Vagina (tissue), 2 donors: ENCODE measurements at regions not wholly inside any gene's neighbourhood (a gene's known extent, or its start where the extent isn't known, plus 50 kb on each side); places are given as distances from the start of the nearest gene placed in this dataset.

ENCODE experiments used
- DNase-seq, 2 donors: peaks; one replicate each; pipeline ENCODE4 v3.0.0-alpha.2; 2017; ENCODE audit errors: extremely low spot score in 2 of 2
- H3K27ac ChIP-seq: fragments of 200-600 bp; sonication (generic); one replicate; pipeline ENCODE4 v1.5.1; 2019
- H3K27me3 ChIP-seq: fragments of 200-600 bp; sonication (generic); one replicate; pipeline ENCODE4 v1.5.1; 2019
- H3K36me3 ChIP-seq, 2 donors: fragments of 200-600 bp; sonication (generic); one replicate each; pipeline ENCODE4 v1.5.1; 2017 to 2019
- H3K4me1 ChIP-seq: fragments of 200-600 bp; sonication (generic); one replicate; pipeline ENCODE4 v1.5.1; 2019
- H3K4me3 ChIP-seq, 2 donors: fragments of 200-600 bp; sonication (generic); 1 replicate in 1 of 2; 2 replicates in 1 of 2; pipeline ENCODE4 v1.5.1; 2016 to 2019
- H3K9me3 ChIP-seq: fragments of 200-600 bp; sonication (generic); one replicate; pipeline ENCODE4 v1.5.1; 2019
- POLR2A ChIP-seq, 2 donors: fragments of 450-650 bp; IDR thresholded peaks; one replicate each; pipeline ENCODE4 v1.6.1; 2017; ENCODE audit warnings: antibody characterized with exemption in 2 of 2, mild to moderate bottlenecking in 2 of 2, moderate library complexity in 2 of 2
- POLR2AphosphoS5 ChIP-seq, 2 donors: sonication (generic); formaldehyde crosslinking; IDR thresholded peaks; one replicate each; pipeline ENCODE4 v1.9.0; 2017; ENCODE audit warnings: antibody characterized with exemption in 2 of 2, mild to moderate bottlenecking in 2 of 2, low read depth in 1 of 2; ENCODE audit not compliant: insufficient read depth in 1 of 2
- intact Hi-C: fragments of 100-400 bp; cut with DNase I; formaldehyde crosslinking; loops from one replicate; pipeline ENCODE4 v1.15.1; 2023
- TF ChIP-seq, protein P1 (sequence below), 3 experiments: fragments of 450-650 bp in 2 of 3; fragments of 200-600 bp in 1 of 3; sonication (generic) in 1 of 3; IDR thresholded peaks; one replicate each; pipeline ENCODE4 v1.5.1; 2017 to 2019; ENCODE audit warnings: antibody characterized with exemption in 3 of 3, mild to moderate bottlenecking in 2 of 3, moderate library complexity in 2 of 3

DNA sequence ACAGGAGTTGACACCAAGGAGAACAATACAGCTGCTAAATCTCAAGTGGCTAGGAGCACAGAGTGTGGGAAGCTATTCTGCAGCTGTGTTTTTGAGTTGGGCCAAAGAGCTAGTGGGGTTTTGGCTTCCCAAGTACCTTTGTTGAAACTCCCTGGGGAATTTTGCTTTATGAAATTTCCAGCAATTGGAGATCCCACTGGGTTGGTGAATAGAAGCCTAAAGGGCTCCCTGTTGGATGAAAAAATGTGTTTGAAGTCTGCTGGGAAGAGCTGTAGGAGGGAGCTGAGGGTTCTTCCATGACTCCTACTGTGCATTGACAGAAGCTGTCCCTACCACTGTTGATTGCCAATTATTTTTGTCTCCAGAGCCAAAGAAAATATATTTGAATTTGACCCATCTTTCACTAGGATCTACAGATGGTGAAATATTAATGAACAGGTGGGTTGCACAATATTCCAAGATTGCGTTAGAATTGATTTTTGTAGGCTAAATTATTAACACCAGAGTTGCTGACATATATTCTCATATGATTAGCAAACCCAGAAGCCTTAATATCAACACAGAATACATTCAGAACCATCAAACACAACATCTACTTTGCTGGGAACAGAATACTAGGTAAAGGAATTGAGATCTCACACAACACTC is 95.4 kb upstream of the CYP1B1 start:
- peaks cover 22% of the 10 kb centered on the region for H3K4me1 ChIP-seq

DNA sequence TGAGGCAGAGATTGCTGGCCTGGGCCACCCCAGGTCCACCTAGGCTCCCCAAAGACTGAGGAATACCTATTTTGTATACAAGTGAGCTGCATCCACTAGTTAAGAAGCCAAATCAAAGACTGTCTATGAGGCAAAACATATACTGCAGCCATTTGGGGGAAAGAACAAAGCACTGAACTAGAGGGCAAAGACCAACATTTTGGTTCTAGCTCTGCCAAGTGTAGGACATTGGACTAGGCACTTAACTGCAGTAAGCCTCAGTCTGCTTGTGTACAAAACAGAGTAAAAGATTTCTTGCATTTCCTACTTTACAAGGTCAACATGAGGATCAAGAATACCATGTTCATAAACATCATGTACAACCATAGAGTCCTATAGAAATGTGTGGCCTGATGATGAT is 94.8 kb upstream of the CYP1B1 start:
- DNase-seq, result no peak
- no peak overlapping the region for H3K4me3 ChIP-seq
- H3K36me3 ChIP-seq, result no peaks in the 10 kb centered on the region
- no peaks in the 10 kb centered on the region for H3K27me3 ChIP-seq
- intact Hi-C loops, result no loop called here
- H3K9me3 ChIP-seq, result no peaks in the 10 kb centered on the region
- TF ChIP-seq, protein P1, sequence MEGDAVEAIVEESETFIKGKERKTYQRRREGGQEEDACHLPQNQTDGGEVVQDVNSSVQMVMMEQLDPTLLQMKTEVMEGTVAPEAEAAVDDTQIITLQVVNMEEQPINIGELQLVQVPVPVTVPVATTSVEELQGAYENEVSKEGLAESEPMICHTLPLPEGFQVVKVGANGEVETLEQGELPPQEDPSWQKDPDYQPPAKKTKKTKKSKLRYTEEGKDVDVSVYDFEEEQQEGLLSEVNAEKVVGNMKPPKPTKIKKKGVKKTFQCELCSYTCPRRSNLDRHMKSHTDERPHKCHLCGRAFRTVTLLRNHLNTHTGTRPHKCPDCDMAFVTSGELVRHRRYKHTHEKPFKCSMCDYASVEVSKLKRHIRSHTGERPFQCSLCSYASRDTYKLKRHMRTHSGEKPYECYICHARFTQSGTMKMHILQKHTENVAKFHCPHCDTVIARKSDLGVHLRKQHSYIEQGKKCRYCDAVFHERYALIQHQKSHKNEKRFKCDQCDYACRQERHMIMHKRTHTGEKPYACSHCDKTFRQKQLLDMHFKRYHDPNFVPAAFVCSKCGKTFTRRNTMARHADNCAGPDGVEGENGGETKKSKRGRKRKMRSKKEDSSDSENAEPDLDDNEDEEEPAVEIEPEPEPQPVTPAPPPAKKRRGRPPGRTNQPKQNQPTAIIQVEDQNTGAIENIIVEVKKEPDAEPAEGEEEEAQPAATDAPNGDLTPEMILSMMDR (IDR thresholded peaks at IDR 0.05), result no peak
- no peak for TF ChIP-seq POLR2AphosphoS5 (IDR thresholded peaks at IDR 0.05; ENCODE audit: insufficient read depth in 1 of 2, low read depth in 1 of 2)
- TF ChIP-seq POLR2A (IDR thresholded peaks at IDR 0.05), result no peak
- H3K27ac ChIP-seq, result no peak overlapping the region
- H3K4me1 ChIP-seq, result peaks cover 17% of the 10 kb centered on the region

More for the DNA sequence above, 95.4 kb upstream of the CYP1B1 start:
- Histone ChIP-seq H3K4me3 (no peak overlapping the region), H3K36me3 (no peaks in the 10 kb centered on the region), H3K27me3 (no peaks in the 10 kb centered on the region), H3K9me3 (no peaks in the 10 kb centered on the region), H3K27ac (no peak overlapping the region)
- TF ChIP-seq POLR2AphosphoS5 (IDR thresholded peaks at IDR 0.05; ENCODE audit: insufficient read depth in 1 of 2, low read depth in 1 of 2) (no peak), POLR2A (IDR thresholded peaks at IDR 0.05) (no peak)
- TF ChIP-seq, protein P1 (IDR thresholded peaks at IDR 0.05), result no peak
- intact Hi-C loops, result no loop called here
- DNase-seq, result no peak

DNA sequence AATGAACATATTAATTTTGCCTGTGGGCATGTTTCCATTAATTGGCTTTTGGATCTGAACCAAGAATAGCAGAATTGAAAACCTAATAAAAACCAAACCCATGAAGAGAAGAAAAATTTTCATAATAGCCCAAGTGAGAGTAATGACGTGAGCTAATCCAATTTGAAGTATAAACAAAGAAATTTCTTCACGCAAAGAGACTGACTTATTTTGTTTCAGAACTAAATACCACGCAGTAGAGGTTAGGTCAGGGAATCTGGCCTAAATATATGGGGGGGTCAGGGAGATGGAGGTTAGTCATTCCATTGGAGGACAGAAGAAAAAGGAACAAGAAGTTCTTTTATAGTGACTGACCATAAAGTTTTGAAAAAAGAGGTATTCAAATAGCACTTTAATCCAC is 94.1 kb upstream of the CYP1B1 start:
- intact Hi-C loops, result no loop called here

DNA sequence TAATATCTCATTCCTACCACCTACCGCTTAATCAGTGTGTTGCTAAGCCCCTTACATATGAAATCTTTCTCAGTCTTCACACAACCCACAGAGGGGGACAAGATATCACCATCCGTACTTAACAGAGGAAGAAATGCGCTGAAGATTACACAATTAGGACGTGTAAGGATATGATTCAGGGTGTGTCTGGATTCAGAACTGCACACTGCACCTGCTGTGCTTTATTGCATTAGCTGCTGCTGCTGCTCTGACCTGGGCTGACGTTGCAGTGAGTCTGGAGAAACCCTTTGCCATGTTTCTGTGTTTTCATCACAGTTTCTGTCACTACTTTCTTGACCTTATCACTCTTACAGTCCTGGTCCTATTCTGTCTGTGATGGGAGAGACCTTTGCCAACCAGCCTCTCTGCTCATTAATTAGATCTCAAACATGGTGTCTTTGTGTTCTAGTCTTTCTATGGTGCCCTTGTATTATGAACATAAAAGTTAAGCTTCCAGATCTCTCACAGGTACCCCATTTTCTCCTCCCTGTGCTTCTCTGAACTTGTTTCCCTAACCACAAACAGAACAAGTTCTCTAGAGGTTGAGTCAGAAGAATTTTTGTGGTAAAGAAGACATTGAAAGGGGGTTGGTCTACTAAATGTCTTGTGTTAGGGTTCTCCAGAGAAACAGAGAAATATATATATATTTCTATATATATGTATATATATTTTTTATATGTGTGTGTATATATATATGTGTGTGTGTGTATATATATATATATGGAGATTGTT is 92.9 kb upstream of the CYP1B1 start:
- Histone ChIP-seq H3K27me3 (no peaks in the 10 kb centered on the region), H3K9me3 (no peaks in the 10 kb centered on the region), H3K4me1 (peaks cover 17% of the 10 kb centered on the region), H3K36me3 (no peaks in the 10 kb centered on the region), H3K27ac (peak overlapping the region; percentile 11), H3K4me3 (no peak overlapping the region)
- TF ChIP-seq POLR2A (IDR thresholded peaks at IDR 0.05) (no peak), POLR2AphosphoS5 (IDR thresholded peaks at IDR 0.05; ENCODE audit: insufficient read depth in 1 of 2, low read depth in 1 of 2) (no peak)
- TF ChIP-seq, protein P1 (IDR thresholded peaks at IDR 0.05), result no peak
- DNase-seq, result no peak
- intact Hi-C loops, result loop anchor here (10.0 kb wide), 1 partner anchor 54 kb away; no protein-coding TSS in a partner anchor

More for the DNA sequence above, 94.1 kb upstream of the CYP1B1 start:
- Histone ChIP-seq H3K27ac (no peak overlapping the region), H3K27me3 (no peaks in the 10 kb centered on the region), H3K36me3 (no peaks in the 10 kb centered on the region), H3K4me3 (no peak overlapping the region), H3K9me3 (no peaks in the 10 kb centered on the region), H3K4me1 (peaks cover 17% of the 10 kb centered on the region)
- TF ChIP-seq, protein P1 (IDR thresholded peaks at IDR 0.05), result no peak
- no peak for TF ChIP-seq POLR2AphosphoS5 (IDR thresholded peaks at IDR 0.05; ENCODE audit: insufficient read depth in 1 of 2, low read depth in 1 of 2)
- TF ChIP-seq POLR2A (IDR thresholded peaks at IDR 0.05), result no peak
- DNase-seq, result no peak

DNA sequence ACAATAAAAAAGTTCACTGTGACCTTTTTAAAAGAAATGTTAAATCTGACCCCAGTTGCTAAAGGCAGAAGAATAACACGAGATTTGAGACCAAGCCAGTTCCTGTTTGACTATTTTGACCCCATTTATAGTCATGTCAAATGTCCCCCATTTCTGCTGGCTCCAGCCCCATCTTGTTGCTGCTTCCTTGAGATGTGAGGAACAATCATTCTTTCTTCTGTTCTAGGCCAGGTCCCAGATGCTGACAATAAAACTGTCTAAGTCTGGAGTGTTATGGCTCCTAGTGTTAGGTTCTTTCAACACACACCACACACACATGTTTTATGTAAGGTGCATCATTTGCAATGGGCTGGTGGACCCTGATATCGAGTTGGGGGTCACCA is 92.0 kb upstream of the CYP1B1 start:
- H3K9me3 ChIP-seq, result no peaks in the 10 kb centered on the region
- peak overlapping the region; percentile 30 for H3K27ac ChIP-seq
- intact Hi-C loops, result loop anchor here (1.0 to 10.0 kb wide), 2 partner anchors 53 to 92 kb away; partner anchors contain the start of gene CYP1B1
- H3K4me1 ChIP-seq, result peaks cover 17% of the 10 kb centered on the region
- DNase-seq, result peak in 1 of 2 donors; percentile 90
- TF ChIP-seq POLR2AphosphoS5 (IDR thresholded peaks at IDR 0.05; ENCODE audit: insufficient read depth in 1 of 2, low read depth in 1 of 2), result peak; percentile 39 to 53
- TF ChIP-seq POLR2A (IDR thresholded peaks at IDR 0.05), result no peak
- TF ChIP-seq, protein P1 (IDR thresholded peaks at IDR 0.05), result no peak
- H3K36me3 ChIP-seq, result no peaks in the 10 kb centered on the region
- H3K4me3 ChIP-seq, result no peak overlapping the region
- no peaks in the 10 kb centered on the region for H3K27me3 ChIP-seq
